Right lobe of liver (tissue), 6 donors: ENCODE measurements at regions not wholly inside any gene's neighbourhood (a gene's known extent, or its start where the extent isn't known, plus 50 kb on each side); places are given as distances from the start of the nearest gene placed in this dataset.
"Not testable (repeated sequence)": the region's sequence is repeated elsewhere in the genome, so short reads cannot be mapped to it uniquely, and the experiment has no call there.

Source experiments
- ATAC-seq, 4 donors: fragments of 200-7000 bp; cut with Tn5 transposase; one replicate each; pipeline ENCODE4 v1.9.1; 2020; ENCODE audit warnings: mild to moderate bottlenecking in 4 of 4, moderate library complexity in 4 of 4
- DNase-seq, 3 donors: peaks; one replicate each; pipeline ENCODE4 v3.0.0-alpha.2; 2020
- H3K27ac ChIP-seq, 3 donors: fragments of 200-600 bp; one replicate each; pipeline ENCODE4 v1.8.0; 2022
- H3K27me3 ChIP-seq, 2 donors: fragments of 200-600 bp; one replicate each; pipeline ENCODE4 v1.8.0; 2022
- H3K36me3 ChIP-seq, 4 donors: fragments of 200-600 bp; sonication (generic) in 1 of 4; one replicate each; pipeline versions ENCODE4 v1.5.1 to v1.8.0; 2017 to 2022; ENCODE audit warnings: control low read depth in 1 of 4
- H3K4me1 ChIP-seq, 4 donors: fragments of 200-600 bp; sonication (generic) in 1 of 4; one replicate each; pipeline versions ENCODE4 v1.5.1 to v1.8.0; 2017 to 2022; ENCODE audit warnings: control low read depth in 1 of 4
- H3K4me3 ChIP-seq, 3 donors: fragments of 200-600 bp; one replicate each; pipeline ENCODE4 v1.8.0; 2022
- H3K9me3 ChIP-seq, 4 donors: fragments of 200-600 bp; sonication (generic) in 1 of 4; one replicate each; pipeline versions ENCODE4 v1.5.1 to v1.8.0; 2017 to 2022; ENCODE audit warnings: control low read depth in 1 of 4
- CTCF ChIP-seq, 4 donors: fragments of 200-600 bp in 3 of 4; fragments of 450-650 bp in 1 of 4; IDR thresholded peaks; one replicate each; pipeline versions ENCODE4 v1.5.1 to v1.8.0; 2016 to 2022; ENCODE audit warnings: antibody characterized with exemption in 4 of 4, mild to moderate bottlenecking in 2 of 4
- POLR2A ChIP-seq: fragments of 450-650 bp; IDR thresholded peaks from one replicate; pipeline ENCODE4 v1.6.1; 2017; ENCODE audit warnings: antibody characterized with exemption, mild to moderate bottlenecking
- WGBS: methylation state at CpG from one replicate; pipeline ENCODE4 v1.1.6; 2018; ENCODE audit warnings: low coverage, low lambda C conversion rate; ENCODE audit not compliant: insufficient coverage; ENCODE audit errors: missing lambda C conversion rate; 5-methylcytosine and 5-hydroxymethylcytosine counted together
- intact Hi-C, 2 donors: fragments of 100-400 bp; cut with DNase I; formaldehyde crosslinking; loops; one replicate each; pipeline versions ENCODE4 v1.11.2 to v1.14.1; 2022
- donor health status: DM: no; HTN: yes; CAD: no.
- donor health status: DM: no; HTN: no; CAD: no.
- donor health status: DM: no; HTN: no; CAD: no.
- donor health status: DM: no; HTN: yes; CAD: no.
- donor health status: DM: no; HTN: yes; CAD: no.

DNA sequence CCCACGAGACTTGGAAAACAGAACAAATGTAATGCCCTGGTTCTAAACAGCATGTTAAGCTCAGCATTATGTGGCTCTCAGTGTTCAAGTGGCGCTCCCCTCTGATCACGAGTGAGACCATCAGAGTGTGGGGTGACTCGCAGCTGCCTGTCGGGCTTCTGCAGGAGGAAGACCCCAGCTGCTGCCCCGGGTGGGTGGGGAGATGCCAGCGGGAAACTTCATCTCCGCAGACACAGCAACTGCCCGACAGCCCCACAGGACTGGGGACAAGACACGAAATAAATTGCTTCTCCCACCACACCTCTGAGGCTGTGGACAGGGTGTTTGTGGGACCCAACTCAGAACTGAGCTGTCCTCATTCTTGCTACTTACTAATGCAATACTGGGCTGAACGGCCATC, 126.3 kb upstream of the KIF5B start:
- no peaks in the 10 kb centered on the region for H3K27me3 ChIP-seq
- H3K4me3 ChIP-seq = no peak overlapping the region
- no peaks in the 10 kb centered on the region for H3K36me3 ChIP-seq
- no peak overlapping the region for H3K27ac ChIP-seq
- DNase-seq (no peak), ATAC-seq (no peak)
- intact Hi-C loops = no loop called here
- no peaks in the 10 kb centered on the region for H3K4me1 ChIP-seq
- WGBS = 75% methylated on average over 2 of the region's 11 CpGs
- TF ChIP-seq POLR2A (no peak), CTCF (IDR thresholded peaks at IDR 0.05) (no peak)
- no peaks in the 10 kb centered on the region for H3K9me3 ChIP-seq

DNA sequence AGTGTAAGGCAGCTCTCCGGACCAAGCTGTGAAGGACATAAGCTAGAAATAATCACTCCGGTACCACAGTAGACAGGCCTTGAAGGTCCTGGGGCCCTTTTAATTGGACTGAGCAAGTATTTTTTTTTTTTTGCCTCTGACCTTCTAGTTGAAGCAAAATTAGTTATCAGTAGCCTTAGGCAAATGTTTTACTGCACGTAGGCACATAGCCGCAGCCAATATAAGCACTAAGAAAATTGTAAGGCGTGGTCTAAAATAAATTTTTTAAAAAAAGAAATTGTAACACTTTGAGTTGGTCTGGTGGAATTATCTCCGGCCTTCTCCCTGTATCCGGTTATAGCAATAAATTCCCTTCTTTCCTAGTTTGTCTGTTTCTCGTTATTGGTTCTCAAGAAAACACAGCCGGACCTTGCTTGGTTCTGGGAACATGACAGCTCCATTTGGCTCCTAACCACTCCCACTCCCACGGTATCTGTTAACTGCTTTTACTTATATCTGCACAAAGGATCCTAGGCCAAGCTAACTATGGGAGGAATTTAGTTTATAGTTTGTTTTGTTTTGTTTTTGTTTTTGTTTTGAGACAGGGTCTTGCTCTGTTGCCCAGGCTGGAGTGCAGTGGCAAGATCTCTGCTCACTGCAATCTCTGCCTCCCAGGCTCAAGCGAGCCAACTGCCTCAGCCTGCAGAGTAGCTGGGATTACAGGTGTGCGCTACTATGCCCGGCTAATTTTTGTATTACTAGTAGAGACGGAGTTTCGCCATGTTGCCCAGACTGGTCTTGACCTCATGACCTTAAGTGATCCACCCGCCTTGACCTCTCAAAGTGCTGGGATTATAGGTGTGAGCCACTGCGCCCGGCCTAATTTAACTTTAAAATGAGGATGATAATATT, 124.4 kb upstream of the KIF5B start:
- Histone ChIP-seq H3K36me3 (no peaks in the 10 kb centered on the region), H3K9me3 (no peaks in the 10 kb centered on the region), H3K4me3 (no peak overlapping the region), H3K27ac (no peak overlapping the region), H3K27me3 (no peaks in the 10 kb centered on the region), H3K4me1 (no peaks in the 10 kb centered on the region)
- 85% methylated on average over 16 of the region's 18 CpGs for WGBS
- DNase-seq (no peak), ATAC-seq (no peak)
- intact Hi-C loops = no loop called here
- no peak for TF ChIP-seq CTCF (IDR thresholded peaks at IDR 0.05)
- TF ChIP-seq POLR2A = no peak

DNA sequence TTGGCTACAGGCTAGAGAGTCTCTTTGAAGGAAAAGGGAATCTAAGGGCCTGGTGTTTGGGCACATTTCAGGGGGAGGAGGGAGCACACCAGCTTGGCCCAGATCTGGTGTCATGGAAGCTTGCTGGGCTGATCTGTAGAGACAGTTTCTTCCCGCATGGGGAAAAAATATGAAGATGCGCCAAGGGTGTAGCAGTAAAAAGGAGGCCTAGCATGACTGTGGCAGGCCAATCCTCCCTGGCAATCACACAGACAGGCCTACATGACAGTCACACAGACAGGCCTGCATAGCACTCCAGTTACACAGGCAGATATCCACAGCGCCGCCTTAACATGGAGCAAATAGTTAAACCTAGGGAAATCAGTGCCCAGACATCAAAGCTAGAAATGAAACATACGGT, 123.6 kb upstream of the KIF5B start:
- Histone ChIP-seq H3K9me3 (no peaks in the 10 kb centered on the region), H3K27me3 (no peaks in the 10 kb centered on the region), H3K4me3 (no peak overlapping the region), H3K27ac (no peak overlapping the region), H3K4me1 (no peaks in the 10 kb centered on the region), H3K36me3 (no peaks in the 10 kb centered on the region)
- no peak for TF ChIP-seq CTCF (IDR thresholded peaks at IDR 0.05)
- TF ChIP-seq POLR2A = no peak
- DNase-seq (peak in 1 of 3 donors; percentile 15), ATAC-seq (no peak)
- intact Hi-C loops = no loop called here
- WGBS = 94% methylated on average over 2 of the region's 5 CpGs

DNA sequence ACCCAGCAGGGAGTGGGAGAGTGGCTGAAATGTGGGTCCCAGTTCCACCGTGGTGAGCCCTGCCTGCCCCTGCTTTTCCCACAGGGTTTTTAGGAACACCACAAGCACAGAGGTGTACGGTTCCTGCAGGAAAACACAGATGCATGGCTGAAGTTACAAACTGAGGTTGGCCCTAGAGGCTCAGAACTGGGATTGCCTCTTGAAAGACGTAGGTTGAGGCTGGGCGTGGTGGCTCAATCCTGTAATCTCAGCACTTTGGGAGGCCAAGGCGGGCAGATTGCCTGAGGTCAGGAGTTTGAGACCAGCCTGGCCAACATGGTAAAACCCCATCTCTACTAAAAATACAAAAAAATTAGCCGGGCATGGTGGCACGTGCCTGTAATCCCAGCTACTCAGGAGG, 121.4 kb upstream of the KIF5B start:
- not testable (repeated sequence) for ATAC-seq, H3K4me3 ChIP-seq

DNA sequence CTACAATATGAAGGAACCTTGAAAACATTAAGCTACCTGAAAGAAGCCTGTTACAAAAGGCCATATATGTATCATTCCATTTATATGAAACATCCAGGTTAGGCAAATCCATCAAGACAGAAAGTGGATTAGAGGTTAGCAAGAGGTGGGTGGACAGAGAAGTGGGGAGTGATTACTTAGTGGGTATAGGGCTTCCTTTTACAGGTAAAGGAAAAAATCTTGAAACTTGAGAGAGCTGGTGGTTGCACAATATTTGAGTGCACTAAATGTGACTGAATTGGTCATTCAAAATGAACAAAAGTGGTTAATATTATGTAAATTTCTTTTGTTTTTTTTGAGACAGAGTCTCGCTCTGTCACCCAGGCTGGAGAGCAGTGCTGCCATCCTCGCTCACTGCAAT, 119.4 kb upstream of the KIF5B start:
- intact Hi-C loops = no loop called here
- ATAC-seq = no peak
- H3K9me3 ChIP-seq = no peaks in the 10 kb centered on the region
- TF ChIP-seq CTCF (IDR thresholded peaks at IDR 0.05) (no peak), POLR2A (no peak)
- no peak for DNase-seq
- H3K36me3 ChIP-seq = no peaks in the 10 kb centered on the region
- H3K27ac ChIP-seq = no peak overlapping the region
- no peak overlapping the region for H3K4me3 ChIP-seq
- H3K27me3 ChIP-seq = no peaks in the 10 kb centered on the region
- no peaks in the 10 kb centered on the region for H3K4me1 ChIP-seq
- 100% methylated on average over 1 of the region's 2 CpGs for WGBS

More for the DNA sequence above, 121.4 kb upstream of the KIF5B start:
- H3K27ac ChIP-seq, intact Hi-C loops, DNase-seq, H3K4me1 ChIP-seq, H3K9me3 ChIP-seq, H3K36me3 ChIP-seq, H3K27me3 ChIP-seq: not testable (repeated sequence)
- WGBS = 83% methylated on average over 2 of the region's 7 CpGs
